GM21717 (cell line): ENCODE measurements at regions not wholly inside any gene's neighbourhood (a gene's known extent, or its start where the extent isn't known, plus 50 kb on each side); places are given as distances from the start of the nearest gene placed in this dataset.

Source experiments
- ATAC-seq: cut with Tn5 transposase; IDR thresholded peaks from one replicate; pipeline ENCODE4 v1.9.1; 2021; ENCODE audit warnings: mild to moderate bottlenecking, moderate library complexity; ENCODE audit not compliant: unreplicated experiment

DNA sequence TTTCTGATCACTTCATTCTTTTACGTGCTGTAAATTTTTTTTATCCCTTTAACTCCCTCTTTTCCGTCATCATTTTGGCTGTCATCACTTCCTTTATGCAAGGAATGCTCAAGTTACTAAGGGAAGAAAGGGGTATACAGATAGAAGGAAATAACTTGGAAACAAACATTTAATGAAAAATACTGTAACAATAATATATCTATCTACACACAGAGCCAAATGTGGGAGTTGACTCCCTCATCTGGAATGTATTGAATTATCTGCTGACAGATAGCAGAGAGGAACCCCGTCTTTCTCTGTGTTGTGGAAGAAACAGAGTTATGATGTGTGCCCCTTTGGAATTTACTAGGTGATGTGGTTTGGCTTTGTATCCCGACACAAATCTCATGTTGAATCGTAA, 182.5 kb upstream of the NXPH2 start:
- ATAC-seq = no peak

GRCh38 chr2:138960191-138960590, 180.0 kb upstream of the NXPH2 start:
- no peak for ATAC-seq

DNA sequence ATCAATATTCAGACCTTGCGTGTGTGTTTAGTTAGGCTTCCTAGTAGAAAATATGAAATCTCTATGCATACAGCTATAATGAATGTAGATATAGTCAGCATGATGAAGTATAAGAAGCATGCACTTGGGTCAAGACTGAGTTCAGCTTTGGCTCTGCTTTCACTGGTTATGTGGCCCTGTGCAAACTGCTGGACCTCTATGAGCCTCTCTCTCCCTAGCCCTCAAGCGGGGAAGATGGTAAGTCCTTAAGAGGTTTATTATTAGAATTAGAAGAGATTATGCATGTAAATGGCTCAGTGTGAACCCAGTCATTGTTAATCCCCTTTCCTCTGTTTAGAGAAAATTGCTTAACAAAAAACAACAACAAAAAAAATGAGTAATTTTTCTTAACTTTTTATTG, 178.8 kb upstream of the NXPH2 start:
- no peak for ATAC-seq

DNA sequence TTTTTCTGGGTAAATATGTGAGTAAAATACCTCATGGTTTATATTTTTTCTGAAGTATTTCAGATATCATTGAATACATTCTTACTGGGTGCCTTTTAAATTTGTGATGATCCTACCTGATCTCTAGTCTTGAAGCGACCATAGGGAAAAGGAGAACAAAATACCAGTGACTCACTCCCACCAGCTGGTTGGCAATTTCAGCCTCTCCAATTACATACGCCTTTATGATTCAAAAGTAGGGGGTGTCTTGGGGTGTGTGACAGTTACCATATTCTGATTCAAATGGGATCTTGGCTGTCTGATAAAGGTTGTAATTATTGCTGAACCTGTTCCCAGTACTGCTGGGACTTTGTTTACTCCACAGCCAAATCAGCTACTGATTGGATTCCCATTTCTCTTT, 175.9 kb upstream of the NXPH2 start:
- no peak for ATAC-seq

DNA sequence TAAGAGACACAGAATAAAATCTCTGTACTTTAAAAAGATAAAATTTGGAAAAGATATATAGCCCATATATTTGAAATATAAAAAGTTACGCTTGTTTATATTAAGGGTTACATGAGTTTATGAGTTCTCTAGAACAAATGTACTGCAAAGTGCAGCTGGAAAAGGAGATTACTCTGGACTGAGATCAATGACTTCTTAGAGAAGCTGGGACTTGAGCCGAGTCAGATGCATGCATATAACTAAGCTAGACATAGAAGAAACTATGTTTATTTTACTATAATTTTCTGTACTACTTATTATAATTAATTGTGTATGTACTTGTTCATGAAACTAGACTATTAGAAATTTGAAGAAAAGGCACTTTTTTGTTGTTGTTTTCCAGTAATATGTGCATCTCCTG, 170.3 kb upstream of the NXPH2 start:
- no peak for ATAC-seq

DNA sequence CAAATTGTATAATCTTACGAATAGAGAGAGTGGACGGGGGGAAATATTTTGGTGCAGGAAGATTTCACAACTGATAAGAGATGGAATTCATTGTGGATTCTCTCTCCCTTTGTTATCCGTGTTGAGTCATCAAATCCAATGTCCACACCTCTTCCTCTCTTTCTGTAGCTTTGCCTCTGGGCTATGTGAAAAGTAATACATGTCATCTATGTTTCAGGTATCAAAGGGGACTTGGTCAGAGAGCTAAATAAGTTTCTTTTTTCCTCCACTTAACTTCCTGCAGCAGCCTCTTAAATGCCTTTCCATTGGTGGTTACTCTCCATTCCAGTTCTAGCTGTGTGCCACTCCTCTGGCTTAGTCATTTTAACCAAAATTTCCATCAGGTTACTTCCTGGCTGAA, 169.3 kb upstream of the NXPH2 start:
- ATAC-seq = no peak

- ATAC-seq = peak; percentile 76
Measured at GRCh38 chr2:138948070-138948539, 167.9 kb upstream of the NXPH2 start.

DNA sequence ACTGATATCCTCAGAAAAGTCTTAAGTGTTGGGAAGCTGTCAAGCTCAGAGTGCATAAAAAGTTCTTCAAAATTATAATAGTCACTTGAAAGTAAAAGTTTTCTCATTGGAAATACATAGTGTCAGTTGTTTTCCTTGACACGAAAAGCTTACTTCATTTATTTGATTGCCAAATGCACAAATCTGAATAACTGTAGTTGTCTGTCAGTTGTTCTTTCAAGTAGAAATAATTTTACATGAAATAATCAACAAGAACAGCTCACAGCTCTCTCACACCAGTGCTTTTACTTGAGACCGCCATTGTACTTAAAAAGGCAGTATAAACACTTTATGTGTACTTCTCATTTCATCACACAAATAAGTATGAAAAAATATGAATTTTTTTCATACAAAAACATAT, 163.3 kb upstream of the NXPH2 start:
- ATAC-seq = no peak

DNA sequence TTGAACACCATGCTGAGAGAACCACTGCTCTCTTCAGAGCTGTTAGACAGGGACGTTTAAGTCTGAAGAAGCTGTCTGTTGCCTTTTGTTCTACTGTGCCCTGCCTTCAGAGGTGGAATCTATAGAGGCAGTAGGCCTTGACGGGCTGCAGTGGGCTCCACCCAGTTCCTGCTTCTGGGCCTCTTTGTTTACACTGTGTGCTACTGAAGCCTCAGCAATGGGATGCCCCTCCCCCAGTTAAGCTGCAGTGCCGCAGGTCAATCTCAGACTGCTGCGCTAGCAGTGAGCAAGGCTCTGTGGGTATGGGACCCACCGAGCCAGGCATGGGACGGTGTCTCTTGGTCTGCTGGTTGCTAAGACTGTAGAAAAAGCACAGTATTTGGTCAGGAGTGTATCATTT, 162.3 kb upstream of the NXPH2 start:
- ATAC-seq = no peak

DNA sequence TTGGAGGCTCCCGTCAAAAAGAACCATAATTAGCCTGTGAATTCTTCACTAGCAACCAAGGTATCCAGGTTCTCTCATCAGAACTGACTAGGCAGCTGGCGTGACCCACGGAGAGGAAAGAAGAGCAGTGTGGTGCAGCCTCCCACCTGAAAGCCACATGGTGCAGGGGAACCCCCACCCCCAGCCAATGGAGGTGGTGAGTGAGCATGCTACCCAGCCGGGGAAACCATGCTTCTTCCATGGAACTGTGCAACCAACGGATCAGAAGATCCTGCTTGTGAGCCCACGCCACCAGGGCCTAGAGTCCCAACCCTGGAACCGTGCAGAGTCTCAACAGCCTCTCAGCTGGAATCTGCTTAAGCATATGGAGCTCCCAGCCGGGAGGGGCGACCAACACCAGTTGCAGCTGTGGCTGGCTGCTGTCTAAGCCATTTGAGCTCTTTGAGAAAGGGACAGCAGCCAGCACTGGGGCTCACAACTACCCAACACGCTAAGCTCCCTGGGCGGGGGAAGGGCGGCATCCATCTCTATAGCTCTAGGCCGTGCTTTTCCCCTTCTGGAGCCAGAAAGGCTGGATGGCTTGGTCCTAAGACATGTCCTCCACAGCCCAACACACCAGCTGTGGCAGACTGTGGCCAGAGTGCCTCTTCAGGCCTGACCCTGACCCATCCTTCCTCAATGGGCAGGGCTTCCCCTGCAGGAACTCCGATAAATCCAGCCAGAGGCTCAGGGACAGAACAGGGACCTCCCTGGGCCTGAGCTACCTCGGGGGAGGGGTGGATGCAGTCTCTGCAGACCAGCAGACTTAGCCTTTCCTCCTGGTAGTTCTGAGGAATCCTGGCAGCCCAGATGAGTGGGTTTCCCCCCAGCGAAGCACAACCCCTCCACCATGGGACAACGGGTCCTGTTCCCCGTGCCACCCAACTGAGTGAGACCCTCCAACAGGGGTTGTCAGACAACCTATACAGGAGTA, 151.4 kb upstream of the NXPH2 start:
- no peak for ATAC-seq

GRCh38 chr2:138930571-138930970, 150.4 kb upstream of the NXPH2 start:
- no peak for ATAC-seq

DNA sequence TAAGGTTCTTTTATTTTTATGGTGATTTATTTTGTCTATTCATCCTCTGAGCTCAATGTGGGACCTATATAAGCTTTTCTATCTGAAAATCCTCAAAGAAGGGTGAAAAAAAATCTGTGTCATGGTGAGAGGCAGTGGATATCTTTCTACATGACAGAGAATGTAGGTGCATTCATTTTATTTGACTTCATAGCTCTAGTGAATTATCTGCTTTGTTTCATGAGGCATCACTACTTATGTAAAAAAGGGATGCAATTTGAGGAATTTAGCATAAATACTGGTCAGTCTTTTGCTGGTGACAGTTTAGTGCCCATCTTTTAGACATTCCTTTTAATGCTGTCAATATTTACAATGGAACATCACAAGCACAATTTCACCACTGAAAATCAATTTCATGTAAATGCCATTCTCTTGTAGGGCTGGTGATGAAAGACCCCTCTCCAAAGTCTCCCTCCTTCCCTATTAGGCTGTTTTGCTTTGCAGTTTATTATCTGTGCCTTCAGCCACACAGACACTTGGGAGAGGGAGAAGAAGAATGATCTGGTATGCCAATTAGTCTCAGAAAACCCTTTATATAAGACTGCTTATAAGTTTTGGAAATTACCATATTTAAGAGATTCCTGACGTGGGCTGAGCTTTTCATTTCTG, 148.3 kb upstream of the NXPH2 start:
- ATAC-seq = no peak

DNA sequence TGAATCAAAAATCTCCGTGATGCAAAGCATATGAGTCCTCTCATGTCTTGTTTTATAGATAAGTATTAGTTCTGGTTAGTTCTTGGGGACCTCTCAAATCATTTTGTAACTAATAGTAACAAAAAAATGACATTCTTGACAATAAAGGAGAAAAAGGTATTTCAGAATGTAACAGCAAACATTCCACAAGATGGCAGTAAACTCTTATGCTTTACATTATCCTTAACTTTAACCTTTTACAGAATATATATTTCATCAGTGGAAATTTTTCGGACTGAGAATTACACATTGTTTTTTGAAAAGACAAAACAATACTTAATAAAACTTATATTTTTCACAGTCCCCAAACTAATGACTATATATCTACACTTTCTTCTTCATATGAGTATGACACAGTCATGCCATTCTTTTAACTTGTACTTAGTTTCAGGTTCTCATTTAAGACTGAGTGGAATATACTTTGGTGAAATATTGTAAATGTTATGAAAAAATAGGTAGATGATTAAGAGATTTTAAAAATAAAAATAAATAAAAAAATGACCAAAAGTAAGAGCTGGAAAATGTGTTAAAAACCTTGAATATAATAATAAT, 142.9 kb upstream of the NXPH2 start:
- no peak for ATAC-seq

DNA sequence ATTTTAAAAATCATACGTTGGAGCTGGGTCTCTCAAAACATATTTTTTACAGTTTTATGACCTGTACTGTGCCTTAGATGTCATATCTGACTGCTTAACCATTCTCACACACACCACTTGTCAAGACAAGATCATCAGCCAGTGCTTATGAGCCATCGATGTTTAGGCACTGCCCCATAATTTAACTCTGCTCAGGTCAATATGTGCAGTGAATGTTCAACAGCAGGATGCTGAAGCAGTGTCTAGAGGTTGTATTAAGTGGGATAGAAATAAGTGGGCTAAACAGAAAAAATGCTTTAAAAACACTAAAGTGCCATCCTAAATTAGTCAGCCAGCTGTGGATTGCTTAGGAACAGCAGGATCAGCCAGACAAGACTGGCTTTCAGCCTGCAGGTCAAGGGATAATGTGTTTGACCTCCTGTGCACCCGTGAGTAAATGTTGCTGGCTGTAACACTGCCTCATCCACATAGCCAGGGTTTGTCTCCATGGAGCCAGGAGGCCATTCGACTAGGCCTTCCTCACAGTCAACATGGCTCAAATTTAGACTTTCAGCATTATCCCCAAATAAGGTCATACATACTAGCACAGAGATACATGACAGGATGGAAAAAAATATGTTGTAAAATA, 139.0 kb upstream of the NXPH2 start:
- no peak for ATAC-seq

DNA sequence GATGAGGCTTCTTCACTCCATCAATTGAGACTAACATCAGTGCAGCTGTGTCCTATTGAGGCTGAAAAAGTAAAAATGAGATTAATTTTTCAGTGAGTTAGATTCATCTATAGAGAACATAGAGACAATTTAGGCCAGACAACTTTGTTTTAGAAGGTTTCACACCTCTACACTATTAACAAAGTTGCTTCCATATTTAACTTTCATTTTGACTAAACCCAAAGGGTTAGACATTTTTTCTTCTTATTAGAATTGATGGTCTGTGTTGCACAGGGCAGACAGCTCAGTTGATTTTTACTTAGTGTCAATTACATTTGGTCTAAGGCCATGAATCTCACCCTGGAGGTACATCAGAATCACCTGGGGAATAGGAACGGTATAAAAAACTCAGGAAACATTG, 130.2 kb upstream of the NXPH2 start:
- no peak for ATAC-seq

GRCh38 chr2:138906549-138906948, 126.4 kb upstream of the NXPH2 start:
- ATAC-seq = no peak

DNA sequence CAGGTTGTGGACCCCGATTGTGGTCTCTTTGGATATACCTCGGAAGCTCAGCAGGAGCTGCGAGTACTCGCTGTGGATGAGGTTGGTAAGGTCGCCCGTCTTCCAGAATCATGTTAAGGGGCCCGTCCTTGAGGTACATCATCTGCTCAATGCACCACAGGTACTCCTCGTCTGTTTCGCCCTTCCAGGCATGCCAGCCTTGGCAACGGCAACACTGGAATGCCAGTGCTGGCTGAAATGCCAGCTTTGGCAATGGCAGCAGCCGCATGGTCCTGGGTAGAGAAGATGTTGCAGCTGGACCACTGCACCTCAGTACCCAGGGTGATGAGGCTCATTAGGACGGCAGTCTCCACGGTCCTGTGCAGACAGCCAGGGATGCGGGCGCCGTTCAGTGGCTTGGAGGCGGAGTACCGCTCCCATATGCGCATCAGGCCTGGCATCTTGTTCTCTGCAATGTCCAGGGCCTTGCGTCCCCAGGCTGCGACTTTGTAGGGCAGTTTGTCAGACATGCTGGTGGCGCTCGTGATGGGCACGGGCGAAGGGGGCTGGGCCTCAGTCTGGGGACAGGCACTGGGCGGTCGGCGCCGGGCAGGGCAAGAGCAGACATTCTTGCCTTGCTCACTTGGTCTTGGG, 122.2 kb upstream of the NXPH2 start:
- ATAC-seq = no peak

- ATAC-seq = no peak
Measured at GRCh38 chr2:138901530-138901929, 121.3 kb upstream of the NXPH2 start.

GRCh38 chr2:138898855-138899254, 118.7 kb upstream of the NXPH2 start:
- ATAC-seq = no peak

- ATAC-seq = no peak
Measured at GRCh38 chr2:138897274-138897673, 117.1 kb upstream of the NXPH2 start.

GRCh38 chr2:138893746-138894145, 113.6 kb upstream of the NXPH2 start:
- no peak for ATAC-seq
